SK-N-SH treated with all-trans-retinoic acid at 6 μM for 48 hours (cell line): ENCODE measurements at regions not wholly inside any gene's neighbourhood (a gene's known extent, or its start where the extent isn't known, plus 50 kb on each side); places are given as distances from the start of the nearest gene placed in this dataset.

ENCODE experiments used
- ATAC-seq: fragments of 200-7000 bp; cut with Tn5 transposase; 3 replicates; pipeline ENCODE4 v1.9.1; 2020; ENCODE audit warnings: mild to moderate bottlenecking, moderate library complexity
- ARNTL ChIP-seq: fragments of 450-650 bp; formaldehyde crosslinking; IDR thresholded peaks from 2 replicates; pipeline ENCODE4 v1.5.0; 2020; ENCODE audit warnings: low read depth, mild to moderate bottlenecking, moderate library complexity, borderline replicate concordance
- BACH2 ChIP-seq: fragments of 250-450 bp; sonication (Bioruptor Pico); IDR thresholded peaks from 2 replicates; pipeline ENCODE4 v1.9.0; 2021; ENCODE audit warnings: mild to moderate bottlenecking, borderline replicate concordance
- CREB5 ChIP-seq: fragments of 250-450 bp; sonication (Bioruptor Pico); IDR thresholded peaks from 2 replicates; pipeline ENCODE4 v1.5.1; 2020; ENCODE audit warnings: low read depth, mild to moderate bottlenecking, moderate library complexity
- CSRNP3 ChIP-seq: fragments of 250-450 bp; sonication (Bioruptor Pico); IDR thresholded peaks from 2 replicates; pipeline ENCODE4 v1.5.1; 2021; ENCODE audit warnings: mild to moderate bottlenecking, moderate library complexity
- ESRRG ChIP-seq: fragments of 250-450 bp; sonication (Bioruptor Pico); IDR thresholded peaks from 2 replicates; pipeline ENCODE4 v1.6.1; 2021; ENCODE audit warnings: mild to moderate bottlenecking
- ISL1 ChIP-seq: fragments of 250-450 bp; sonication (Bioruptor Pico); IDR thresholded peaks from 2 replicates; pipeline ENCODE4 v2.1.2; 2022; ENCODE audit warnings: mild to moderate bottlenecking, moderate library complexity
- OSR1 ChIP-seq: fragments of 250-450 bp; sonication (Bioruptor Pico); IDR thresholded peaks from 2 replicates; pipeline ENCODE4 v1.8.0; 2022; ENCODE audit warnings: moderate library complexity, mild to moderate bottlenecking, inconsistent platforms
- PATZ1 ChIP-seq: fragments of 250-450 bp; sonication (Bioruptor Pico); IDR thresholded peaks from 2 replicates; pipeline ENCODE4 v1.8.0; 2020; ENCODE audit warnings: mild to moderate bottlenecking, moderate library complexity, borderline replicate concordance
- POU6F1 ChIP-seq: fragments of 250-450 bp; sonication (Bioruptor Pico); IDR thresholded peaks from 2 replicates; pipeline ENCODE4 v1.8.0; 2021; ENCODE audit warnings: low read depth, mild to moderate bottlenecking, moderate library complexity, borderline replicate concordance
- PPARA ChIP-seq: fragments of 250-450 bp; sonication (Bioruptor Pico); IDR thresholded peaks from 2 replicates; pipeline ENCODE4 v1.5.0; 2020; ENCODE audit warnings: mild to moderate bottlenecking, borderline replicate concordance
- RARB ChIP-seq: fragments of 250-450 bp; sonication (Bioruptor Pico); IDR thresholded peaks from 2 replicates; pipeline ENCODE4 v1.8.0; 2021; ENCODE audit warnings: mild to moderate bottlenecking, moderate library complexity
- SNAI2 ChIP-seq: fragments of 250-450 bp; sonication (Bioruptor Pico); IDR thresholded peaks from 2 replicates; pipeline ENCODE4 v1.5.0; 2020; ENCODE audit warnings: mild to moderate bottlenecking, moderate library complexity
- TCF4 ChIP-seq: fragments of 250-450 bp; sonication (Bioruptor Pico); IDR thresholded peaks from 2 replicates; pipeline ENCODE4 v1.8.0; 2021; ENCODE audit warnings: mild to moderate bottlenecking, moderate library complexity, borderline replicate concordance
- TOX ChIP-seq: fragments of 250-450 bp; sonication (Bioruptor Pico); IDR thresholded peaks from 2 replicates; pipeline ENCODE4 v1.8.0; 2021; ENCODE audit warnings: mild to moderate bottlenecking, moderate library complexity, borderline replicate concordance
- TSHZ2 ChIP-seq: fragments of 250-450 bp; sonication (Bioruptor Pico); IDR thresholded peaks from 2 replicates; pipeline ENCODE4 v1.5.0; 2020; ENCODE audit warnings: mild to moderate bottlenecking, moderate library complexity
- ZC3H10 ChIP-seq: fragments of 250-450 bp; sonication (Bioruptor Pico); IDR thresholded peaks from 2 replicates; pipeline ENCODE4 v1.5.1; 2021; ENCODE audit warnings: mild to moderate bottlenecking, moderate library complexity
- ZFP3 ChIP-seq: fragments of 250-450 bp; sonication (Bioruptor Pico); IDR thresholded peaks from 2 replicates; pipeline ENCODE4 v1.5.0; 2020; ENCODE audit warnings: mild to moderate bottlenecking, moderate library complexity
- ZFP30 ChIP-seq: fragments of 450-650 bp; formaldehyde crosslinking; IDR thresholded peaks from 2 replicates; pipeline ENCODE4 v1.5.0; 2022; ENCODE audit warnings: mild to moderate bottlenecking, moderate library complexity
- ZNF565 ChIP-seq: fragments of 450-650 bp; formaldehyde crosslinking; conservative IDR thresholded peaks from 2 replicates; pipeline ENCODE4 v1.5.0; 2020; ENCODE audit warnings: low read depth, mild to moderate bottlenecking, moderate library complexity
- ZNF70 ChIP-seq: fragments of 450-650 bp; formaldehyde crosslinking; IDR thresholded peaks from 2 replicates; pipeline ENCODE4 v1.5.0; 2020; ENCODE audit warnings: mild to moderate bottlenecking, moderate library complexity
- ZNF8 ChIP-seq: fragments of 450-650 bp; formaldehyde crosslinking; IDR thresholded peaks from 2 replicates; pipeline ENCODE4 v1.5.0; 2020; ENCODE audit warnings: mild to moderate bottlenecking, moderate library complexity

- TF ChIP-seq CSRNP3 (CRISPR knock-in tag) = no peak
Observed at GRCh38 chr13:74845806-74846205, 636.2 kb downstream of the TBC1D4 start (continued).

GRCh38 chr13:74841651-74842050 lies 640.3 kb downstream of the TBC1D4 start:
- no peak for ATAC-seq
- TF ChIP-seq TSHZ2 (CRISPR knock-in tag) (no peak), ZC3H10 (CRISPR knock-in tag) (no peak), ISL1 (CRISPR knock-in tag) (no peak), ZFP30 (CRISPR knock-in tag) (no peak), PATZ1 (CRISPR knock-in tag) (no peak), ZNF565 (CRISPR knock-in tag) (no peak), ARNTL (CRISPR knock-in tag) (no peak), OSR1 (CRISPR knock-in tag) (no peak), ZFP3 (CRISPR knock-in tag) (no peak), ESRRG (CRISPR knock-in tag) (no peak), CSRNP3 (CRISPR knock-in tag) (no peak), POU6F1 (no peak), ZNF8 (CRISPR knock-in tag) (no peak), TCF4 (CRISPR knock-in tag) (no peak), BACH2 (CRISPR knock-in tag) (no peak), PPARA (no peak)

GRCh38 chr13:74841123-74841522 lies 640.8 kb downstream of the TBC1D4 start:
- TF ChIP-seq PPARA (no peak), PATZ1 (CRISPR knock-in tag) (no peak), TOX (CRISPR knock-in tag) (no peak)
- ATAC-seq = no peak

- ATAC-seq = no peak
- no peak for TF ChIP-seq CREB5 (CRISPR knock-in tag)
- no peak for TF ChIP-seq ZNF70 (CRISPR knock-in tag)
- TF ChIP-seq ZFP30 (CRISPR knock-in tag) = no peak
- TF ChIP-seq ISL1 (CRISPR knock-in tag) = no peak
- TF ChIP-seq TOX (CRISPR knock-in tag) = no peak
- TF ChIP-seq ESRRG (CRISPR knock-in tag) = no peak
- no peak for TF ChIP-seq RARB (CRISPR knock-in tag)
- no peak for TF ChIP-seq POU6F1
- TF ChIP-seq ZC3H10 (CRISPR knock-in tag) = no peak
- TF ChIP-seq ZNF8 (CRISPR knock-in tag) = no peak
- no peak for TF ChIP-seq SNAI2 (CRISPR knock-in tag)
Observed at GRCh38 chr13:74839656-74840055, 642.3 kb downstream of the TBC1D4 start.
